Psoas muscle (tissue), 7 donors: ENCODE measurements at regions not wholly inside any gene's neighbourhood (a gene's known extent, or its start where the extent isn't known, plus 50 kb on each side); places are given as distances from the start of the nearest gene placed in this dataset.

Experiments used
- ATAC-seq, 4 donors: fragments of 200-7000 bp; cut with Tn5 transposase; one replicate each; pipeline ENCODE4 v1.9.1; 2020; ENCODE audit warnings: moderate library complexity in 3 of 4, mild to moderate bottlenecking in 2 of 4
- DNase-seq, 2 donors: peaks; one replicate each; pipeline ENCODE4 v3.0.0-alpha.2; 2020
- H3K27ac ChIP-seq: fragments of 200-600 bp; one replicate; pipeline ENCODE4 v1.8.0; 2022
- H3K27me3 ChIP-seq, 3 donors: fragments of 200-600 bp in 1 of 3; one replicate each; pipeline versions ENCODE4 v1.6.1 to v1.8.0; 2013 to 2022; ENCODE audit warnings: low read length in 2 of 3, mild to moderate bottlenecking in 2 of 3, moderate library complexity in 1 of 3; ENCODE audit not compliant: insufficient read depth in 3 of 3
- H3K36me3 ChIP-seq, 2 donors: fragments of 200-600 bp in 1 of 2; one replicate each; pipeline versions ENCODE4 v1.6.1 to v1.8.0; 2013 to 2022; ENCODE audit warnings: low read depth in 1 of 2, mild to moderate bottlenecking in 1 of 2, moderate library complexity in 1 of 2; ENCODE audit not compliant: insufficient read depth in 1 of 2
- H3K4me1 ChIP-seq: fragments of 200-600 bp; one replicate; pipeline ENCODE4 v1.8.0; 2022
- H3K4me3 ChIP-seq: fragments of 200-600 bp; one replicate; pipeline ENCODE4 v1.8.0; 2022; ENCODE audit warnings: mild to moderate bottlenecking
- H3K9me3 ChIP-seq: fragments of 200-600 bp; one replicate; pipeline ENCODE4 v1.8.0; 2022
- CTCF ChIP-seq: fragments of 200-600 bp; IDR thresholded peaks from one replicate; pipeline ENCODE4 v1.8.0; 2022; ENCODE audit warnings: antibody characterized with exemption
- WGBS, 3 donors: extraction: QIAGEN DNeasy Blood & Tissue Kit; methylation state at CpG; one replicate each; pipeline versions ENCODE4 v1.1.6 to v1.1.7; 2013; 5-methylcytosine and 5-hydroxymethylcytosine counted together
- intact Hi-C, 2 donors: fragments of 100-400 bp; cut with DNase I; formaldehyde crosslinking; loops; one replicate each; pipeline versions ENCODE4 v1.11.0 to v1.14.2; 2022
- donor health status: healthy with polysubstance abuse.
- donor health status: DM: no; HTN: no; CAD: no; lungs with moderate emphysema.
- donor health status: Bipolar disorder and iron deficiency.
- donor health status: healthy.
- donor health status: DM: yes; HTN: yes; CAD: no.
- donor health status: DM: no; HTN: no; CAD: no.
- donor health status: DM: yes; HTN: yes; CAD: no.

- intact Hi-C loops: no loop called here
- Histone ChIP-seq H3K27me3 (no peaks in the 10 kb centered on the region), H3K4me1 (no peaks in the 10 kb centered on the region), H3K4me3 (no peak overlapping the region), H3K36me3 (no peaks in the 10 kb centered on the region), H3K27ac (no peak overlapping the region), H3K9me3 (no peaks in the 10 kb centered on the region)
- 79 to 85% (median 79%) methylated on average over 23 of the region's 23 CpGs for WGBS, 3 donors
- TF ChIP-seq CTCF: no peak
- DNase-seq (no peak), ATAC-seq (no peak)
Measured at GRCh38 chr7:156122752-156123354, 310.6 kb upstream of the SHH start.

- Histone ChIP-seq H3K36me3 (no peaks in the 10 kb centered on the region), H3K9me3 (no peaks in the 10 kb centered on the region), H3K27ac (no peak overlapping the region), H3K4me3 (no peak overlapping the region), H3K27me3 (no peaks in the 10 kb centered on the region), H3K4me1 (no peaks in the 10 kb centered on the region)
- ATAC-seq (no peak), DNase-seq (no peak)
- no peak for TF ChIP-seq CTCF
- 82 to 85% (median 84%) methylated on average over 17 of the region's 17 CpGs for WGBS, 3 donors
- intact Hi-C loops: no loop called here
Measured at GRCh38 chr7:156121956-156122355, 309.7 kb upstream of the SHH start.

GRCh38 chr7:156121434-156121833, 309.2 kb upstream of the SHH start:
- Histone ChIP-seq H3K36me3 (no peaks in the 10 kb centered on the region), H3K9me3 (no peaks in the 10 kb centered on the region), H3K4me3 (no peak overlapping the region), H3K4me1 (no peaks in the 10 kb centered on the region), H3K27ac (no peak overlapping the region), H3K27me3 (no peaks in the 10 kb centered on the region)
- TF ChIP-seq CTCF: no peak
- 65 to 75% (median 71%) methylated on average over 10 of the region's 10 CpGs for WGBS, 3 donors
- no peak for ATAC-seq
- no peak for DNase-seq
- intact Hi-C loops: no loop called here

- DNase-seq: no peak
- Histone ChIP-seq H3K4me1 (no peaks in the 10 kb centered on the region), H3K4me3 (no peak overlapping the region), H3K9me3 (no peaks in the 10 kb centered on the region), H3K27ac (no peak overlapping the region), H3K36me3 (no peaks in the 10 kb centered on the region), H3K27me3 (no peaks in the 10 kb centered on the region)
- no peak for ATAC-seq
- TF ChIP-seq CTCF: no peak
- intact Hi-C loops: no loop called here
- WGBS, 3 donors: 86 to 90% (median 88%) methylated on average over 17 of the region's 17 CpGs
Measured at GRCh38 chr7:156120552-156120951, 308.3 kb upstream of the SHH start.

GRCh38 chr7:156119771-156120170, 307.5 kb upstream of the SHH start:
- no peak overlapping the region for H3K4me3 ChIP-seq
- intact Hi-C loops: no loop called here
- WGBS, 3 donors: 72 to 76% (median 74%) methylated on average over 6 of the region's 6 CpGs
- no peaks in the 10 kb centered on the region for H3K36me3 ChIP-seq
- no peaks in the 10 kb centered on the region for H3K4me1 ChIP-seq
- TF ChIP-seq CTCF: no peak
- no peaks in the 10 kb centered on the region for H3K9me3 ChIP-seq
- H3K27ac ChIP-seq: no peak overlapping the region
- ATAC-seq: no peak
- H3K27me3 ChIP-seq: no peaks in the 10 kb centered on the region
- DNase-seq: no peak
